ENCODE measurements at regions not wholly inside any gene's neighbourhood (a gene's known extent, or its start where the extent isn't known, plus 50 kb on each side); places are given as distances from the start of the nearest gene placed in this dataset.

GRCh38 chr2:34037886-34038285 lies 438.8 kb upstream of the FAM98A start:
- no peak for DNase-seq (ENCODE audit: low spot score)
- Histone ChIP-seq H3K9me3 (ENCODE audit: control insufficient read depth in 4 of 4, low read length in 3 of 4) (no peaks in the 10 kb centered on the region), H3K27me3 (ENCODE audit: control insufficient read depth in 4 of 4, insufficient read depth in 4 of 4, low read length in 3 of 4) (peaks cover 0 to 3% (median 0%) of the 10 kb centered on the region in 4 donors), H3K36me3 (ENCODE audit: control insufficient read depth in 4 of 4, insufficient read depth in 3 of 4, low read depth in 1 of 4, low read length in 3 of 4) (no peaks in the 10 kb centered on the region), H3K9ac (ENCODE audit: low read depth in 1 of 2, low read length in 2 of 2) (no peak overlapping the region), H3K27ac (ENCODE audit: low read depth in 1 of 2, low read length in 2 of 2) (no peak overlapping the region), H3K4me1 (ENCODE audit: control insufficient read depth in 4 of 4, insufficient read depth in 4 of 4, low read length in 3 of 4) (no peaks in the 10 kb centered on the region), H3K4me3 (ENCODE audit: low read depth in 1 of 3, low read length in 3 of 3) (no peak overlapping the region)
- TF ChIP-seq JUND (IDR thresholded peaks at IDR 0.05) = no peak
- TF ChIP-seq HNF4G (IDR thresholded peaks at IDR 0.05) = no peak
- TF ChIP-seq YY1 (IDR thresholded peaks at IDR 0.05) = no peak
- TF ChIP-seq MAX (IDR thresholded peaks at IDR 0.05) = no peak
- WGBS = 53% methylated on average over 1 of the region's 1 CpG

- Histone ChIP-seq H3K9me3 (ENCODE audit: control insufficient read depth in 4 of 4, low read length in 3 of 4) (no peaks in the 10 kb centered on the region), H3K9ac (ENCODE audit: low read depth in 1 of 2, low read length in 2 of 2) (no peak overlapping the region), H3K36me3 (ENCODE audit: control insufficient read depth in 4 of 4, insufficient read depth in 3 of 4, low read depth in 1 of 4, low read length in 3 of 4) (no peaks in the 10 kb centered on the region), H3K27ac (ENCODE audit: low read depth in 1 of 2, low read length in 2 of 2) (no peak overlapping the region), H3K4me1 (ENCODE audit: control insufficient read depth in 4 of 4, insufficient read depth in 4 of 4, low read length in 3 of 4) (no peaks in the 10 kb centered on the region), H3K27me3 (ENCODE audit: control insufficient read depth in 4 of 4, insufficient read depth in 4 of 4, low read length in 3 of 4) (peaks cover 0 to 3% (median 0%) of the 10 kb centered on the region in 4 donors), H3K4me3 (ENCODE audit: low read depth in 1 of 3, low read length in 3 of 3) (no peak overlapping the region)
- no peak for TF ChIP-seq ATF3 (IDR thresholded peaks at IDR 0.05)
- TF ChIP-seq RXRA (IDR thresholded peaks at IDR 0.05) = no peak
- TF ChIP-seq NR2F2 (IDR thresholded peaks at IDR 0.05) = no peak
- no peak for TF ChIP-seq EGR1 (IDR thresholded peaks at IDR 0.05; ENCODE audit: low read depth in 2 of 2)
- no peak for TF ChIP-seq GABPA (IDR thresholded peaks at IDR 0.05 in 1 of 2, conservative IDR thresholded peaks at IDR 0.05 in 1 of 2)
- TF ChIP-seq HNF4A (conservative IDR thresholded peaks at IDR 0.05) = no peak
- TF ChIP-seq FOXA1 (IDR thresholded peaks at IDR 0.05) = no peak
- WGBS = 34% methylated on average over 3 of the region's 3 CpGs
- DNase-seq (ENCODE audit: low spot score) = no peak
Measured at GRCh38 chr2:34037157-34037556, 438.1 kb upstream of the FAM98A start.

- Histone ChIP-seq H3K27me3 (ENCODE audit: control insufficient read depth in 4 of 4, insufficient read depth in 4 of 4, low read length in 3 of 4) (peaks cover 0 to under 1% (median 0%) of the 10 kb centered on the region in 4 donors), H3K9ac (ENCODE audit: low read depth in 1 of 2, low read length in 2 of 2) (no peak overlapping the region), H3K27ac (ENCODE audit: low read depth in 1 of 2, low read length in 2 of 2) (no peak overlapping the region), H3K4me1 (ENCODE audit: control insufficient read depth in 4 of 4, insufficient read depth in 4 of 4, low read length in 3 of 4) (no peaks in the 10 kb centered on the region), H3K36me3 (ENCODE audit: control insufficient read depth in 4 of 4, insufficient read depth in 3 of 4, low read depth in 1 of 4, low read length in 3 of 4) (no peaks in the 10 kb centered on the region), H3K9me3 (ENCODE audit: control insufficient read depth in 4 of 4, low read length in 3 of 4) (no peaks in the 10 kb centered on the region), H3K4me3 (ENCODE audit: low read depth in 1 of 3, low read length in 3 of 3) (no peak overlapping the region)
- no peak for DNase-seq (ENCODE audit: low spot score)
- 43% methylated on average over 1 of the region's 1 CpG for WGBS
- no peak for TF ChIP-seq TAF1 (conservative IDR thresholded peaks at IDR 0.05)
- TF ChIP-seq HNF4A (conservative IDR thresholded peaks at IDR 0.05) = no peak
- no peak for TF ChIP-seq MAX (IDR thresholded peaks at IDR 0.05)
- TF ChIP-seq YY1 (IDR thresholded peaks at IDR 0.05) = no peak
- no peak for TF ChIP-seq ZBTB33 (IDR thresholded peaks at IDR 0.05)
- TF ChIP-seq REST (IDR thresholded peaks at IDR 0.05) = no peak
- TF ChIP-seq ATF3 (IDR thresholded peaks at IDR 0.05) = no peak
- no peak for TF ChIP-seq NR2F2 (IDR thresholded peaks at IDR 0.05)
- TF ChIP-seq FOXA1 (IDR thresholded peaks at IDR 0.05) = no peak
- no peak for TF ChIP-seq EGR1 (IDR thresholded peaks at IDR 0.05; ENCODE audit: low read depth in 2 of 2)
- TF ChIP-seq GABPA (IDR thresholded peaks at IDR 0.05 in 1 of 2, conservative IDR thresholded peaks at IDR 0.05 in 1 of 2) = no peak
Measured at GRCh38 chr2:34031097-34031496, 432.0 kb upstream of the FAM98A start.
